Thyroid gland (tissue), 4 donors: ENCODE measurements at regions not wholly inside any gene's neighbourhood (a gene's known extent, or its start where the extent isn't known, plus 50 kb on each side); places are given as distances from the start of the nearest gene placed in this dataset.
A peak's percentile ranks its signal among the peaks of the same experiment; 100 is the strongest.
"Not testable (repeated sequence)": the region's sequence is repeated elsewhere in the genome, so short reads cannot be mapped to it uniquely, and the experiment has no call there.

Experiments used
- DNase-seq, 2 donors: peaks; one replicate each; pipeline ENCODE4 v3.0.0-alpha.2; 2019
- H3K27ac ChIP-seq, 3 donors: fragments of 200-600 bp; sonication (generic); 1 replicate in 2 of 3; 2 replicates in 1 of 3; pipeline ENCODE4 v1.5.1; 2016 to 2019; ENCODE audit warnings: mild to moderate bottlenecking in 1 of 3, moderate library complexity in 1 of 3
- H3K27me3 ChIP-seq: fragments of 200-600 bp; sonication (generic); one replicate; pipeline ENCODE4 v1.5.1; 2019
- H3K36me3 ChIP-seq, 2 donors: fragments of 200-600 bp; sonication (generic); one replicate each; pipeline ENCODE4 v1.5.1; 2016 to 2019
- H3K4me1 ChIP-seq, 2 donors: fragments of 200-600 bp; sonication (generic); one replicate each; pipeline ENCODE4 v1.5.1; 2017 to 2019
- H3K4me3 ChIP-seq, 3 donors: fragments of 200-600 bp; sonication (generic); replicated peaks in 1 of 3; 1 replicate in 2 of 3; 2 replicates in 1 of 3; pipeline ENCODE4 v1.5.1; 2016; ENCODE audit warnings: mild to moderate bottlenecking in 1 of 3
- H3K9me3 ChIP-seq: fragments of 200-600 bp; sonication (generic); one replicate; pipeline ENCODE4 v1.5.1; 2017
- POLR2A ChIP-seq, 2 donors: fragments of 450-650 bp; IDR thresholded peaks; one replicate each; pipeline ENCODE4 v1.6.1; 2017; ENCODE audit warnings: antibody characterized with exemption in 2 of 2, mild to moderate bottlenecking in 2 of 2, moderate library complexity in 1 of 2
- WGBS, 2 donors: methylation state at CpG; one replicate each; pipeline ENCODE4 v1.1.5; 2017; 5-methylcytosine and 5-hydroxymethylcytosine counted together
- intact Hi-C: fragments of 100-400 bp; cut with DNase I; formaldehyde crosslinking; loops from one replicate; pipeline ENCODE4 v1.15.1; 2023
- TF ChIP-seq, protein P1 (sequence below), 6 experiments: fragments of 200-600 bp in 3 of 6; fragments of 450-650 bp in 3 of 6; sonication (generic) in 3 of 6; IDR thresholded peaks; one replicate each; pipeline ENCODE4 v1.5.1; 2016 to 2019; ENCODE audit warnings: antibody characterized with exemption in 6 of 6, mild to moderate bottlenecking in 2 of 6, inconsistent platforms in 1 of 6, moderate library complexity in 1 of 6

DNA sequence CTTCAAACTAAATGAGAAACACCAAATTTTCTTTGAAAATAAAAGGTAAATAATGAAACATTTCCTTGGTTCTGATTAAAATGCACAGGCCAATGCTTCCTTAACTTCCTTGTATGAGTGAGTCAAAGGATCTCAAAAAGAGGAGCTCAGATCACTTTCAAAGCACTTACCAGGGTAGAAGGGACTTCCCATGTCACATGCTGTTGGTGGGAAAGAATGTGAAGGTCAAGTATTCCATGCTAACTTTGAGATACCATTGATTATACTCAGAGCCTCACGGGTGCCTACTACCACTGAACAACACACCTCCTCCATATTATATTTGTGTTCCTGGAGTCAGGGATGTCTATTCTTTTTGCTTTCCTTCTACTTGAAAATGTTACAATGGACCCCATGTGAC is 233.5 kb upstream of the KIAA1217 start:
- H3K9me3 ChIP-seq: no peaks in the 10 kb centered on the region
- peak overlapping the region in 1 of 3 donors; percentile 0 for H3K27ac ChIP-seq
- DNase-seq: no peak
- TF ChIP-seq POLR2A (IDR thresholded peaks at IDR 0.05): no peak
- TF ChIP-seq, protein P1, sequence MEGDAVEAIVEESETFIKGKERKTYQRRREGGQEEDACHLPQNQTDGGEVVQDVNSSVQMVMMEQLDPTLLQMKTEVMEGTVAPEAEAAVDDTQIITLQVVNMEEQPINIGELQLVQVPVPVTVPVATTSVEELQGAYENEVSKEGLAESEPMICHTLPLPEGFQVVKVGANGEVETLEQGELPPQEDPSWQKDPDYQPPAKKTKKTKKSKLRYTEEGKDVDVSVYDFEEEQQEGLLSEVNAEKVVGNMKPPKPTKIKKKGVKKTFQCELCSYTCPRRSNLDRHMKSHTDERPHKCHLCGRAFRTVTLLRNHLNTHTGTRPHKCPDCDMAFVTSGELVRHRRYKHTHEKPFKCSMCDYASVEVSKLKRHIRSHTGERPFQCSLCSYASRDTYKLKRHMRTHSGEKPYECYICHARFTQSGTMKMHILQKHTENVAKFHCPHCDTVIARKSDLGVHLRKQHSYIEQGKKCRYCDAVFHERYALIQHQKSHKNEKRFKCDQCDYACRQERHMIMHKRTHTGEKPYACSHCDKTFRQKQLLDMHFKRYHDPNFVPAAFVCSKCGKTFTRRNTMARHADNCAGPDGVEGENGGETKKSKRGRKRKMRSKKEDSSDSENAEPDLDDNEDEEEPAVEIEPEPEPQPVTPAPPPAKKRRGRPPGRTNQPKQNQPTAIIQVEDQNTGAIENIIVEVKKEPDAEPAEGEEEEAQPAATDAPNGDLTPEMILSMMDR (IDR thresholded peaks at IDR 0.05): no peak
- no peaks in the 10 kb centered on the region for H3K36me3 ChIP-seq
- H3K27me3 ChIP-seq: no peaks in the 10 kb centered on the region
- WGBS, 2 donors: 47 to 59% methylated on average over 1 of the region's 1 CpG
- H3K4me3 ChIP-seq: no peak overlapping the region
- peaks cover 23 to 25% of the 10 kb centered on the region in 2 donors for H3K4me1 ChIP-seq
- intact Hi-C loops: no loop called here

DNA sequence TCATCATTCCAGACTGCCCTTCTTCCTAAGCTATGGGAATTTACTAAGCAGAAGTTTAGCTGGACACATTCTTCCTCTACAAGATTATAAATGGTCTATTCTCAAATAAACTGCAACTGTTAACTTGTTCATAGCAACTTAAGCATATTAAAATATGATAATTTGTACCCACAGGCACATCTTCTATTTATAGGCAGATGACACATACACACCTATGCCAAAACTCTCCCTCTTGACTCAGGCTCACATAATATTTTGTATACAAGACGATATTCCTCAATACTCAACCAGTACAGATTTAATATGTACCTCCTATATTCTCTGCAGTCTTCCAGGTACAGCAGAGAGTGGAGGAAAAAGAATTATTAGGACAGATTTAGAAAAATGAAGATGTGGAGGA is 232.7 kb upstream of the KIAA1217 start:
- 85 to 90% methylated on average over 1 of the region's 1 CpG for WGBS, 2 donors

DNA sequence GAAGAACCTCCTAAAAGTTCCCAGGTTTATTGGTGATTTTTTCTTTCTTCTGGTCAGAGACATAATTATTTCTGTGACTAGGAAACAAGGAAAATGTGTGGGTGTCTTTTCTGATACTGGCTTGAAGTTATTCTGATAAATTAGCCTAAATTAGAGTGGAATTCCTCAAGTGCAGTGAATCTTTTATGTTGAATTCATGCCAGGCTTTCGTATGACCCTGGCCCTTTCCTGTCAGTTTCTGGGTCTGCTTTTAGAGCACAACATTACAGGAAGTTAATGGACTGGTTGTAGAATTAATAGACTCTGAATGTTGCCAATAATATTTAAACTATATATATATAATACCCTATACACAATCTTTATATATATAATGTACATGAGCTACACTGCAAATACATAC is 230.6 kb upstream of the KIAA1217 start:
- Histone ChIP-seq H3K9me3 (no peaks in the 10 kb centered on the region), H3K4me3 (no peak overlapping the region), H3K27ac (peak overlapping the region in 2 of 3 donors; percentile 3 to 55), H3K4me1 (peaks cover 23 to 29% of the 10 kb centered on the region in 2 donors), H3K27me3 (no peaks in the 10 kb centered on the region), H3K36me3 (no peaks in the 10 kb centered on the region)
- intact Hi-C loops: no loop called here
- DNase-seq: no peak
- TF ChIP-seq POLR2A (IDR thresholded peaks at IDR 0.05): no peak
- TF ChIP-seq, protein P1 (IDR thresholded peaks at IDR 0.05): no peak
- WGBS, 2 donors: 8 to 23% methylated on average over 1 of the region's 1 CpG

More for the DNA sequence above, 232.7 kb upstream of the KIAA1217 start:
- Histone ChIP-seq H3K4me1 (peaks cover 23 to 29% of the 10 kb centered on the region in 2 donors), H3K27me3 (no peaks in the 10 kb centered on the region), H3K9me3 (no peaks in the 10 kb centered on the region), H3K4me3 (no peak overlapping the region), H3K36me3 (no peaks in the 10 kb centered on the region), H3K27ac (no peak overlapping the region)
- intact Hi-C loops: no loop called here
- TF ChIP-seq POLR2A (IDR thresholded peaks at IDR 0.05): no peak
- TF ChIP-seq, protein P1 (IDR thresholded peaks at IDR 0.05): no peak
- no peak for DNase-seq

DNA sequence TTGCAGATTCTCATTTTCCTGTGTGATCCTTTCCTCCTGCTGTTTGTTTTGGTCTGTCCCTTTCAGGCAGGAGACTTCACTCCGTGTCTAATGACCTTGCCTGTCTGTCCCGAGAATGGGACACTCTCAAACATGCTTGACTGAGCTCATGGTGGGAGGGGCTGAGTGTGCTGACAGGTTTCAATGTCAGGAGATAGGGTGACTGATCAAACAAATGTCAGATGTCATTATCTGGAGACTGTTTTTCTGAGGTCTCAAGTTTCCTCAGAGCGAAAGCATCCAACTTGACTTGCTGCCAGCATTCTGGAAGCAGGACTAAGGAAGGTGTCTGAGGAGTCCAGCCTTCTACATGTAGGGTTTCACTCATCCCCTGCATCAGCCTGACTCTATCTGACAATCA is 228.8 kb upstream of the KIAA1217 start:
- WGBS, 2 donors: 18 to 20% methylated on average over 3 of the region's 3 CpGs

DNA sequence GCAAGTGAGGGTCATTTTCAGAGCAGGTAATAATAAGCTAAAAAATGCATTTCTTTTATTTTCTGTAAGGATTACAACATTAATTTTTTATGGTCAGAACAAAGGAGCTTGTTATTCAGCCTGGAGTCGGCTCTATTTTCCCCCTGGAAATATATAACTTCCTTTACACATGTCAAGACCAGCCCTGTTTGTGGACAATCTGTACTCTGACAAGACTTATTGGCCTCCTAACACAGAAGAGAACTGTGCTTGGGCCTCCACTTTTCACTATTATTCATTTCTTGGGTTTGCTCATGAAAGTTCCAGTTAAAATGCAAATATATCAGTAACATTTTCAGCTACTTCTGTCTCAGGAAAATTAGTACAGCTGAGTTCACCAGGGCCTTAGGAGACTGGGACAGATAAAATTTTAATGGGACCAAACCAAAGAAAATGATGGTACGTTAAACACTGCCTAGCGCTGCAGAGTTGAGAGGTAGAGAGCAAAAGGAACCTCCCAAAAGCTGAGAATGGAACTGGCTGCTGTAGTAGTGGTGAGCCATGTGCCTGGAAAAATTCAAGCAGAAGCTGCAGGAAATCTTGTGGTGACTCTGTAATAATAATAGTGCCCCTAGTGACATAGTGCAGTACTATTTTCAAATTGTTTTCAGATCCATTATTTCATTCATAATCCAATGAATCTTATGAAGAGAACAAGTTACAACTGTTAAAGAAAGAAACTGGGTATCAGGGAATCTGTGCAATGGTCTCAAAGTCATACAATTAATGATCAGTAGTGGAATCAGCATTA is 227.2 kb upstream of the KIAA1217 start:
- WGBS, 2 donors: 90 to 92% methylated on average over 3 of the region's 3 CpGs
- TF ChIP-seq POLR2A (IDR thresholded peaks at IDR 0.05): no peak
- TF ChIP-seq, protein P1 (IDR thresholded peaks at IDR 0.05): peak in 2 of 6 experiments; percentile 13 to 19
- Histone ChIP-seq H3K36me3 (no peaks in the 10 kb centered on the region), H3K27me3 (no peaks in the 10 kb centered on the region), H3K4me3 (no peak overlapping the region), H3K4me1 (peaks cover 19 to 29% of the 10 kb centered on the region in 2 donors), H3K9me3 (no peaks in the 10 kb centered on the region), H3K27ac (no peak overlapping the region)
- no peak for DNase-seq
- intact Hi-C loops: no loop called here

More for the DNA sequence above, 228.8 kb upstream of the KIAA1217 start:
- TF ChIP-seq, protein P1 (IDR thresholded peaks at IDR 0.05): no peak
- TF ChIP-seq POLR2A (IDR thresholded peaks at IDR 0.05): no peak
- Histone ChIP-seq H3K4me3 (no peak overlapping the region), H3K27me3 (no peaks in the 10 kb centered on the region), H3K9me3 (no peaks in the 10 kb centered on the region), H3K36me3 (no peaks in the 10 kb centered on the region), H3K27ac (no peak overlapping the region), H3K4me1 (peaks cover 23 to 29% of the 10 kb centered on the region in 2 donors)
- DNase-seq: peak; percentile 44 to 59
- intact Hi-C loops: no loop called here

DNA sequence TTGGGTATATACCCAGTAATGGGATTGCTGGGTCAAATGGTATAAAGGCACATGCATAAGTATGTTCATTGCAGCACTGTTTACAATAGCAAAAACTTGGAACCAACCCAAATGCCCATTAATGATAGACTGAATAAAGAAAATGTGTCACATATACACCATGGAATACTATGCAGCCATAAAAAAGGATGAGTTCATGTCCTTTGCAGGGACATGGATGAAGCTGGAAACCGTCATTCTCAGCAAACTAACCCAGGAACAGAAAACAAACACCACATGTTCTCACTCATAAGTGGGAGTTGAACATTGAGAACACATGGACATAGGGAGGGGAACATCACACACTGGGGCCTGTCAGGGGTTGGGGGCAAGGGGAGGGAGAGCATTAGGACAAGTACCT is 224.5 kb upstream of the KIAA1217 start:
- DNase-seq, H3K36me3 ChIP-seq, H3K27ac ChIP-seq, H3K9me3 ChIP-seq, H3K4me3 ChIP-seq, intact Hi-C loops, H3K27me3 ChIP-seq: not testable (repeated sequence)
- peaks cover 4 to 11% of the 10 kb centered on the region in 2 donors for H3K4me1 ChIP-seq
- WGBS, 2 donors: 91% methylated on average over 1 of the region's 1 CpG
